DND-41 (cell line): ENCODE measurements at regions not wholly inside any gene's neighbourhood (a gene's known extent, or its start where the extent isn't known, plus 50 kb on each side); places are given as distances from the start of the nearest gene placed in this dataset.

Experiments
- ATAC-seq: fragments of 200-7000 bp; cut with Tn5 transposase; 3 replicates; pipeline ENCODE4 v1.9.1; 2021; ENCODE audit warnings: low read depth; ENCODE audit not compliant: insufficient read depth
- DNase-seq: peaks from one replicate; pipeline ENCODE4 v3.0.0-alpha.2; 2020
- H2AFZ ChIP-seq: 2 replicates; pipeline ENCODE4 v1.6.0; 2012; ENCODE audit warnings: low read depth, low read length
- H3K27ac ChIP-seq: 2 replicates; pipeline ENCODE4 v1.5.1; 2012; ENCODE audit warnings: low read length, inconsistent platforms
- H3K27me3 ChIP-seq: fragments of 200-600 bp; sonication (generic); 2 replicates; pipeline ENCODE4 v1.6.0; 2012; ENCODE audit warnings: low read length, mild to moderate bottlenecking, inconsistent platforms; ENCODE audit not compliant: insufficient read depth, poor library complexity
- H3K36me3 ChIP-seq: 2 replicates; pipeline ENCODE4 v1.5.1; 2012; ENCODE audit warnings: low read length, inconsistent platforms; ENCODE audit not compliant: insufficient read depth
- H3K4me1 ChIP-seq: 2 replicates; pipeline ENCODE4 v1.5.1; 2012; ENCODE audit warnings: mild to moderate bottlenecking, low read length; ENCODE audit not compliant: insufficient read depth
- H3K4me2 ChIP-seq: 2 replicates; pipeline ENCODE4 v1.6.0; 2012; ENCODE audit warnings: mild to moderate bottlenecking, moderate library complexity, low read length, inconsistent platforms; ENCODE audit not compliant: insufficient read depth
- H3K4me3 ChIP-seq, 2 experiments: fragments of 200-600 bp in 1 of 2; shearing (Covaris generic) in 1 of 2; 2 replicates each; pipeline ENCODE4 v1.5.1; 2012 to 2016; ENCODE audit warnings: inconsistent platforms in 2 of 2, low read length in 2 of 2, mild to moderate bottlenecking in 2 of 2, low read depth in 1 of 2, moderate library complexity in 1 of 2
- H3K79me2 ChIP-seq: 2 replicates; pipeline ENCODE4 v1.6.0; 2012; ENCODE audit warnings: low read length, inconsistent platforms; ENCODE audit not compliant: insufficient read depth
- H3K9ac ChIP-seq: 2 replicates; pipeline ENCODE4 v1.6.0; 2012; ENCODE audit warnings: low read depth, mild to moderate bottlenecking, inconsistent platforms, low read length, moderate library complexity
- H3K9me3 ChIP-seq: 2 replicates; pipeline ENCODE4 v1.5.1; 2012; ENCODE audit warnings: low read length, moderate library complexity, mild to moderate bottlenecking, inconsistent platforms; ENCODE audit not compliant: insufficient read depth, severe bottlenecking
- H4K20me1 ChIP-seq: 2 replicates; pipeline ENCODE4 v1.6.0; 2012; ENCODE audit warnings: low read length; ENCODE audit not compliant: insufficient read depth
- EZH2 ChIP-seq: IDR thresholded peaks from 3 replicates; pipeline ENCODE4 v1.6.1; 2012; ENCODE audit warnings: borderline replicate concordance, low read depth, mild to moderate bottlenecking, moderate library complexity, low read length, inconsistent platforms; ENCODE audit not compliant: severe bottlenecking
- TF ChIP-seq, protein P1 (sequence below): IDR thresholded peaks from 2 replicates; pipeline ENCODE4 v1.5.1; 2012; ENCODE audit warnings: borderline replicate concordance, low read length, moderate library complexity, mild to moderate bottlenecking; ENCODE audit not compliant: poor library complexity, severe bottlenecking; ENCODE audit errors: extremely low read depth

- Histone ChIP-seq H3K4me1 (no peaks in the 10 kb centered on the region), H3K9me3 (no peaks in the 10 kb centered on the region), H3K4me2 (no peak overlapping the region), H3K36me3 (no peaks in the 10 kb centered on the region), H3K27me3 (peaks cover 6% of the 10 kb centered on the region), H3K79me2 (no peaks in the 10 kb centered on the region), H3K9ac (no peak overlapping the region), H3K4me3 (no peak overlapping the region), H2AFZ (no peak overlapping the region), H3K27ac (no peak overlapping the region), H4K20me1 (no peaks in the 10 kb centered on the region)
- DNase-seq (no peak), ATAC-seq (no peak)
- TF ChIP-seq EZH2: no peak
- TF ChIP-seq, protein P1, sequence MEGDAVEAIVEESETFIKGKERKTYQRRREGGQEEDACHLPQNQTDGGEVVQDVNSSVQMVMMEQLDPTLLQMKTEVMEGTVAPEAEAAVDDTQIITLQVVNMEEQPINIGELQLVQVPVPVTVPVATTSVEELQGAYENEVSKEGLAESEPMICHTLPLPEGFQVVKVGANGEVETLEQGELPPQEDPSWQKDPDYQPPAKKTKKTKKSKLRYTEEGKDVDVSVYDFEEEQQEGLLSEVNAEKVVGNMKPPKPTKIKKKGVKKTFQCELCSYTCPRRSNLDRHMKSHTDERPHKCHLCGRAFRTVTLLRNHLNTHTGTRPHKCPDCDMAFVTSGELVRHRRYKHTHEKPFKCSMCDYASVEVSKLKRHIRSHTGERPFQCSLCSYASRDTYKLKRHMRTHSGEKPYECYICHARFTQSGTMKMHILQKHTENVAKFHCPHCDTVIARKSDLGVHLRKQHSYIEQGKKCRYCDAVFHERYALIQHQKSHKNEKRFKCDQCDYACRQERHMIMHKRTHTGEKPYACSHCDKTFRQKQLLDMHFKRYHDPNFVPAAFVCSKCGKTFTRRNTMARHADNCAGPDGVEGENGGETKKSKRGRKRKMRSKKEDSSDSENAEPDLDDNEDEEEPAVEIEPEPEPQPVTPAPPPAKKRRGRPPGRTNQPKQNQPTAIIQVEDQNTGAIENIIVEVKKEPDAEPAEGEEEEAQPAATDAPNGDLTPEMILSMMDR: no peak
Observed at GRCh38 chr17:72456075-72456474, 335.3 kb downstream of the SOX9 start.

DNA sequence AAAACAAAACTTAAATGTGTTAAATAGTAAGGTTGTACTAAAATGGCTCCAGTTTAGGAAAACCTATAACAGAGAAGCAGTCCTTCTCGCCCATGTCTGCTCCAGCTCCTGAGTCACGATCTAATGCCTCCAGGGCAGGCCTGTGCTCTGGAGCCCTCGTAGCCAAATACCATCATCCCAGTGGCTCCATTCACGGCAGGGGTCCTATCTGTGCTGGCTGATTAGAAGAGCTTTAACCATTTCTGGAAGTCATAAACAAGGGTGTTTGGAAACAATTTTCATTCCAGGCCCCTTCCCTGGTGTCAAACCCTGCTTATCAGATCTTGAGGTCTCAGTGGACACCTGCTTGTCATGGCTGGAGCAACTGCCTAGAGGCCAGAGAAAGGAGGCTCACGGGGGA is 336.9 kb downstream of the SOX9 start:
- Histone ChIP-seq H3K9ac (no peak overlapping the region), H2AFZ (no peak overlapping the region), H3K27ac (no peak overlapping the region), H3K36me3 (no peaks in the 10 kb centered on the region), H3K4me1 (no peaks in the 10 kb centered on the region), H3K79me2 (no peaks in the 10 kb centered on the region), H3K4me3 (no peak overlapping the region), H3K4me2 (no peak overlapping the region), H3K9me3 (no peaks in the 10 kb centered on the region), H3K27me3 (peaks cover 3% of the 10 kb centered on the region), H4K20me1 (no peaks in the 10 kb centered on the region)
- ATAC-seq (no peak), DNase-seq (no peak)
- TF ChIP-seq, protein P1: no peak
- TF ChIP-seq EZH2: no peak

GRCh38 chr17:72458301-72458700 is 337.5 kb downstream of the SOX9 start:
- Histone ChIP-seq H3K4me3 (no peak overlapping the region), H3K79me2 (no peaks in the 10 kb centered on the region), H3K4me1 (no peaks in the 10 kb centered on the region), H3K36me3 (no peaks in the 10 kb centered on the region), H3K27me3 (peaks cover 3% of the 10 kb centered on the region), H4K20me1 (no peaks in the 10 kb centered on the region), H2AFZ (no peak overlapping the region), H3K9ac (no peak overlapping the region), H3K4me2 (no peak overlapping the region), H3K9me3 (no peaks in the 10 kb centered on the region), H3K27ac (no peak overlapping the region)
- DNase-seq: no peak
- TF ChIP-seq, protein P1: no peak
- TF ChIP-seq EZH2: no peak
- ATAC-seq: no peak

DNA sequence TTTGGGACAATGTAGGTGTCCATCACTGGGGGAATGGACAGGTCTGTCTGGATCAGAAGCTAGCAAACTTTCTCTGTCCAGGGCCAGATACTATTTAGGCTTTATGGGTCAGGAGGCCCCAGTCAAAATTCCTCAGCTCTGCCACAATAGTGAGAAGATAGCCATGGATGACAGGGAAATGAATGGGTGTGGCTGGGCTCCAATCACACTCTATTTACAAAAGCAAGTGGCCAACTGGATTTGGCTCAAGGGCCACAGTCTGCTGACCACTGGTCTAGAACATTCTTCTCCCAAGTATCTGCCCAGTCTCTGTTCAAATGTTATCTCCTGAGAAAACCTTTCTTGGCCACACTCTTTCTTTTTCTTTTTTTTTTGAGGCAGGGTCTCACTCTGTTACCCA is 339.9 kb downstream of the SOX9 start:
- H3K36me3 ChIP-seq: no peaks in the 10 kb centered on the region
- no peak for ATAC-seq
- H3K27ac ChIP-seq: no peak overlapping the region
- H3K4me3 ChIP-seq: no peak overlapping the region
- peaks cover 3% of the 10 kb centered on the region for H3K27me3 ChIP-seq
- H4K20me1 ChIP-seq: no peaks in the 10 kb centered on the region
- H3K4me2 ChIP-seq: no peak overlapping the region
- H3K9ac ChIP-seq: no peak overlapping the region
- no peaks in the 10 kb centered on the region for H3K79me2 ChIP-seq
- TF ChIP-seq, protein P1: no peak
- no peak for TF ChIP-seq EZH2
- no peak overlapping the region for H2AFZ ChIP-seq
- no peak for DNase-seq
- H3K4me1 ChIP-seq: no peaks in the 10 kb centered on the region
- H3K9me3 ChIP-seq: no peaks in the 10 kb centered on the region
